Tibial nerve (tissue), 4 donors: ENCODE measurements at regions not wholly inside any gene's neighbourhood (a gene's known extent, or its start where the extent isn't known, plus 50 kb on each side); places are given as distances from the start of the nearest gene placed in this dataset.

Experiments used
- CTCF ChIP-seq, 5 experiments: fragments of 200-600 bp in 3 of 5; fragments of 450-650 bp in 2 of 5; sonication (generic) in 3 of 5; IDR thresholded peaks; one replicate each; pipeline ENCODE4 v1.5.1; 2016 to 2019; ENCODE audit warnings: antibody characterized with exemption in 5 of 5, mild to moderate bottlenecking in 3 of 5, moderate library complexity in 2 of 5
- EP300 ChIP-seq, 2 donors: sonication (generic); formaldehyde crosslinking; IDR thresholded peaks; one replicate each; pipeline ENCODE4 v1.6.1; 2017; ENCODE audit warnings: antibody characterized with exemption in 2 of 2, mild to moderate bottlenecking in 1 of 2

DNA sequence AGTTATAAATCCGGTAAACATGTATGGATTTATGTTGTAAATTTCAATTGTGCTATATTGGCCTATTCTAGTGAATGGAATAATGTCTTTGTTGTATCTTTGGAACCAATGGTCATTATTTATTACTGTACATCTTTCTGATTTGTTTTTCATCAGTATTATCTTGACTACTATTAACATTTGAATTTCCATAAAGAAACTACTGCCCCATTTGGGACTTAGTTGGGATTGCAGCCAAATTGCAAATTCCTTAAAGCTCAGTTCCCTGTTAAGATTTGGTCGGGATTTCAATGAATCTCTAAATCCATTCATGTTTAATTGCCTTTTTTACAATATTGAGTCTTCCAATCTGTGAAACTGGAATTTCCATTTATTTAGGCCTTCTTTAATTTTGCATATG lies 822.4 kb upstream of the CADM2 start:
- no peak for TF ChIP-seq CTCF (IDR thresholded peaks at IDR 0.05)
- TF ChIP-seq EP300 (IDR thresholded peaks at IDR 0.05): no peak
